NCI-H1092 treated with DMSO at 0.1 percent for 48 hours (cell line): ENCODE measurements at regions not wholly inside any gene's neighbourhood (a gene's known extent, or its start where the extent isn't known, plus 50 kb on each side); places are given as distances from the start of the nearest gene placed in this dataset.

Experiments
- DNase-seq: peaks from one replicate; lab custom pipeline; 2025; lab: John Stamatoyannopoulos, UW

DNA sequence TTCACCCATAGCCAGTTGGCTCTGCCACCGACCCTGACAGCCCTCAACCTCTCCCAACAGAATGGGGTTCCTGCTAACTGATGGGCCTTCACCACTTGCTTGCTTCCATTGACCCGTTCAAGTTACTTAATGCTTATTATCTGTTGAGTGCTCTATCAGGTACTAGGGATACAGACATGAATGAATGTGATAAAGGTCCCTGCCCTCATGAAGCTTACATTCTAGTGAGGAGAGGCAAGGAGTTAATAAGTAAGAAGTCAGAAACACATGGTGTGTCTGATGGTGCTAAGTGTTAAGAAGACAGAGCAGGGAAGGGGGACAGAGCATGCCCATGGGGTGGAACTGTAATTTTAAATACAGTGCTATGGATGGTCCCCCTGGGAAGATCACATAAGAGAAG, 107.5 kb upstream of the JUN start:
- DNase-seq, result no peak

- peak; percentile 61 for DNase-seq
Measured at GRCh38 chr1:58893257-58893869, 109.5 kb upstream of the JUN start.

DNA sequence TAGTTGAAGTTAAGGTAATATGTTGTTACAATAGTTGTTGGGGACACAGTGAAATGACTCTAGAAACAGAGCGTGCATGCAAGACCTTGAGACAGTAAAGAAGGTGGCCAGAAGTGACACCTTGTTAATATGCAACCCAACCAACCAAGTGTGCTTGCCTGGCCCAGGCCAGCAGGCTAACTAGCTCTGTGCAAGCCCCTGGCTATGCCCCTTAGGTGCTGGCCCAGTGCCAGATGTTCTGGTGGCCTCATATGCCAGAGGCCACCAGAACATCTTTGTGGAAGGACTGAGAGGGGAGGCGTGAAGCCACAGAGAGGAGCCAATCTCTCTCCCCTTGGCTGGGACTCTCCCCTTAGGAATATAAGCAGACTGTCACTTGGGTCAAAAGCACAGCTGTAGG, 111.2 kb upstream of the JUN start:
- DNase-seq, result no peak

GRCh38 chr1:58895559-58896145, 111.8 kb upstream of the JUN start:
- no peak for DNase-seq

DNA sequence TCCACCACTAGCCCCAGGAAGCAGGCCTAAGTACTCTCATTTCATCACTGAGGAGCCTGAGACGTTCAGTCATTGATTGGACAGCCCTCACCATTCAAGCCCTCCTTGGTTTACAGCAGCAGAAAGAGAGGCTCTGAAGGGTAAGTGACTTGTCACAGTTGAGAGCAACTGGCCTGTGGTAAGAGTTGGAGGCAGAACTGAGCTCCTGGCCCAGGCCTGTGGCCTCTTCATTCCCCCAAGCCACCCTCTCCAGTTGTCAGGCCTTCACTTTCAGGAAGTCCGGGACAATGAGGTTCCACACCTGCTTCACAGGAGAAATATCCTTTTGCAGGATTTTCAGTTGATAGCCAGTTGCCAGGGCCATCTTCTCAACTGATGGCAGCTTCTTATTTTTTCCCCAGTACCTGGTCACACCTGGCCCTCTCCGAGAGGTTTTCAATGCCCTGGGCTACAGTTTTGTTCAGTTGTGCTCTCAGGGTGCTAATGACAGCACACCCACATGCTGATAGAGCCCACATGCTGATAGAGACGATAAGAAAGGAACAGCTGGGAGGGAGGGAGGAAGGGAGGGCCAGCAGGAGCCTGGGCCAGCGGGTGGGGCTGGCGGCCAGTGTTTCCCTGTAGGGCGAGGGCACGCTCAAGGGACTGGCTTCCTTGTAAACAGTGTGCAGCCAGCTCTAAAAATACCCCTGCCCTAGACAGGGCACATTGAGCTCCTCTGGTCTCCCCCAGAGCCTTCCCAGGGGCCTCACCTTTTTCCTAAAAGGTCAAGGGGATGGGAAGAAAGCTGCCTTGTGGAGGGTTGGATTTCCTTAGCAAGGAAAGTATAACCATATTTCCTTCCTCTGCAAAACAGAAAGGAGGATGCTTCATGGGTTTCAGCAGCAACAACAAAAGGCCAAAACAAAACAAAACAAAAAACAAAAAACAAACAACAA, 112.7 kb upstream of the JUN start:
- DNase-seq, result no peak

DNA sequence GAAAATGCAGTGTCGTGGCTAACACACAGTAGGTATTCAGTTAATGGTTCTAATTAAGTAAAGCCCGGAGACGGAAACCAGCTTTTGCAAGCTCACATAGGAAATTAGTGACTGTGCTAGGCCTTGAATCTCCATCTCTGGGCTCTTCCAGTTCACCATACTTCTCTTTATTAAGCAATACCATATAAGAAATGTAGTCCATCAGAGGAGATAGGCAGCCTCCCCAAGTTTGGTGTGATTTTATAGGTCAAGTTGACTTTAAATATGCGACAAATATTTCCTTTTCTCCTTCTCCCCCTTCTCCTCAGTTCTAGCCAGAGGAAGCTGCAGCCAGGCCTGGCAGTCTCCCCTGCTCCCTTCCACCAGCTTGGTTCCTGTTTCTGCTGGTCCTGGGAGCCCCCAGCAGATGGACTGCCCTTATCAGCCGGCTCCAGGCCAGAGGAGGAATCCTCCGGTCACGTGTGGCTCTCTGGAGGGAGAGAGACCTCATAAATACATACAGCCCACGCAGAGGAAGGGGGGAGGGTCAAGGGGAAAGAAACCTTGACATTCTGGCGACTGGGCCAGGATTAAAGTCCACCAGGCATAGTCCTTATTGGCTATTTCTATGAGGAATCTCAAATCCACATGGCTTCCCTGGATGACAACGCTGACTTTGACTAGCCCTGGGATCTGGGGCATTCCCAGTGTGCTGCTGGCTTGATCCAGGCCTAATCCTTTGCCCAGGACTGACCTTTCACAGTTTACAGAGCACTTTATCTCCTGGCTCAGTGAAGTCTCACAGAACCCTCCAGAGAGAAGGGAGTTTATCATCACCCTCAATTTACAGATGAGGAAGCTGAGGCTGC, 115.1 kb upstream of the JUN start:
- DNase-seq, result no peak

DNA sequence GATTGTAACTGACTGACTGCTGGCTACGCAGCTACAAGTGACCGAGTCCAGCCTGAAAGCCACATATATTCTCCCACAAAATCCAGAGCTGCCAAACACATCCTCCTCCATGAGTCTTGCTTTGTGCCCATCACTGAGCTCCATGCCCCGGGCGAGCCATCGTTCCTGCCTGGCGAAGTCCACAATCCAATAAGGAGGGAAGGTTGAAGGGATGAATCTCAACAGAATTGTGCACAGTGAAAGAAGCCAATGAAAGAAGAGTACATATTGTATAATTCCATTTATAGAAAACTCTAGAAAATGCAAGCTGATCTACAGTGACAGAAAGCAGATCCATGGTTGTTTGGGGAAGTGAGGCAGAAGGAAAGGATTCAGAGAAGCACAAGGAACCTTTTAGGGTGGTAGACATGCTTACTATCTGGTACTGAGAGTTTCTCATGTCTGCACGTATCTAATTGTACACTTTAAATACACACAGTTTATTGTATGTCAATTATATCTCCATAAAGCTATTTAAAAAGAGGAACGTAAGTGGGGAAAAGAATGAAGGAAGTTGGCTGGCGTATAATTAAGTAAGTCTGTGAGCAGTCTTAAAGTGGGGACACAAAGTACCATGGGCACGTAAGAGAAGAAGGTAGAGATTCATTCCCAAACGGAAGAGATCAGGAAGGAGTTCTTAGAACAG, 115.9 kb upstream of the JUN start:
- no peak for DNase-seq

- DNase-seq, result no peak
Measured at GRCh38 chr1:58900396-58900795, 116.5 kb upstream of the JUN start.

- no peak for DNase-seq
Measured at GRCh38 chr1:58901008-58901407, 117.2 kb upstream of the JUN start.

- DNase-seq, result peak; percentile 64
Measured at GRCh38 chr1:58902830-58903513, 119.1 kb upstream of the JUN start.

- DNase-seq, result peak; percentile 64
Measured at GRCh38 chr1:58903514-58904298, 119.9 kb upstream of the JUN start.

DNA sequence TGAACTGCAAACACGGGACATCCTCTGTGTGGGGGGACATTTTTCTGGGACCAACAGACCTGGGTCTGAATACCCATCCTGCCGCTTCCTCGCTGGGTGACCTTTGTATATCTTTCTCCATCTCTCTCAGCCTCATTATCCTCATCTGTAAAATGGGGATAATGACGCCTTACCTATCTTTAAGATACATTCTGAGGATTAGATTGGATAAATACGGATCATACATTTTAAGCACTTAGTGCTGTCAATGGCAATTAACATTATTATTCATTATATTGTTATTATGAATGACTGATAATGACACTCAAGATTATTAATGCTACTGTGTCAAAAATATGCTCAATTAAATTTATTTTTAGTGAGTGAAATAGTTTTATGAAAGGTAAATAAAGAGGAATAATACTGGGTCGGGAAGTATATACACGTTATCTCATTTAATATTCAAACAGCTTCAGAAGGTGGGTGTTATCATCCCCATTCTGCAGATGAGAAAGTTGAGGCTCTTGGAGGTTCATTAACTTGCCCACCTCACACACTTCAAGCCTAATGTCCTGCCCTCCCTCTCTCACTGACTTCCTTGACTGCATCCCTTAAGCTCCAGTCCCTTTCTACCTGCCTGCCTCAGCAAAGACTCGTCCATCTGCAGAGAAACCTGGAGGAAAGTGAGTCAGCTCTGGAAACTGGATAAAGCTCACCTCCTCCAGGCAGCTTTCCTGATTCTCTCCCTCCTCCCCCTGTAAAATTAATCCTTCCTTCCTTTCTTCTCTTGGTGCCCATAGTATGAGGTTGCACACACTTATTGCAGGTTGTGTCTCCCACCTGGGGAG, 120.7 kb upstream of the JUN start:
- no peak for DNase-seq

GRCh38 chr1:58905126-58905490, 121.3 kb upstream of the JUN start:
- no peak for DNase-seq

DNA sequence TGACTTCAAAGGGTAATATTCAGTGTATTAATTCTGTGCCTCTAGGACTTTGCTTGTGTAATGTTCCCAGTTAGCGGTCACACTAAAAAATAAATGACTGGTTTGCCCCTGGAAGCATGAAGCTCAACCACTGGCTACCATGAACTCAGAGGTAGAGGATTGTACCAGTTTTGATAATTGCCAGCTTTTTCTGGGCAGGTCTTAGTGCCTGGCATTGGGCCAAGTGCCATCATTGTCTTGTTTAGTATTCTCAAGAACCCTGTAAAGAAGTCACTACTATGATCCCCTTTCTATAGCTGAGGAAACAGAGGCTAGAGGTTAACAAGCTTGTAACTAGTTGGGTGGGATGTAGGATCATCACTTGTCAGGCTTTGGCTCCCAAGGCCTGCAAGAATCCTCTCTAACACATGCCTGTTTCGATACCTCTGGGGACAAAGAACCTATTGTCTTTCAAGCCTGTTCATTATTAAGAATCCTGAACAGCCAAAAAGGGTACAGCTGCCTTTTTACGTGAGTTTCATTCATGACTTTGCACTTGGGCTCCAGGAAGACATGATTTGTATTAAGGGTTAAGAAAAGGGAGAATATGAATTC, 121.9 kb upstream of the JUN start:
- DNase-seq, result no peak

GRCh38 chr1:58907398-58907797, 123.6 kb upstream of the JUN start:
- no peak for DNase-seq

- DNase-seq, result no peak
Measured at GRCh38 chr1:58908561-58909560, 125.0 kb upstream of the JUN start.

DNA sequence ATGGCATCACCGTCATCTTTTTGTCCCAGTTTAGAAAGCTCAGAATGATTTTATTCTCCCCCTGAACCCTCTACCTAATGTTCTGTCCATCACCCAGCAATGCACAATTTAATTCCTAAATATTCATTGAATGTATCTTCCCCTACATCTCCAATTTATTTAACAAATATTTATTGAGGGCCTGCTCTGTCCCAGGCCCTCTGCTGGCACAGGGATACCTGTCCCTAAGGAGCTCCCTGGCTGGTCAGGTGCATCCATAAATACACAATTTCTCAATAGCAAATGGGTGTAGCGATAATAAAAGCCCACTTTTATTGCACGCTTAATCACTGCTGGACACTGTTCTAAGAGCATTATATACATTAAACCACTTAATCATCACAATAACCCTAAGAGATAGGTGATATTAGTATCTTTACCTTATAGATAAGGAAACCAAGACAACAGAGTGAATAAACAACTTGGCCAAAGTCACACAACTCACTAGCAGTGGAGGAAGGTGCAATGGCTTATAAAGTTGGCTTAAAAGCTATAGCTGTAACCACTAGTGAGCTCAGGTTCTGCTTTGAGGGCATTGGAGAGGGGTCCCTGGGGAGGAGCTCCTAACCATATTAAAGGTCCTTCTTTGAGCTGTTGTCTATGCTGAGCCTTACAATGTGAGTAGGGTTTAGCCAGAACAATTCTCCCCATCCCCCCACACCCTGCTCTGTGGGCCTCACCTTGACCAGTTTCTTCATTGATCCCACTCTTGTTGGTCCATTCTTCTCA, 126.3 kb upstream of the JUN start:
- no peak for DNase-seq
